Embryonic facial prominence (tissue), 1 donor: ENCODE measurements at regions not wholly inside any gene's neighbourhood (a gene's known extent, or its start where the extent isn't known, plus 50 kb on each side); places are given as distances from the start of the nearest gene placed in this dataset.
"Not testable (repeated sequence)": the region's sequence is repeated elsewhere in the genome, so short reads cannot be mapped to it uniquely, and the experiment has no call there.

Experiments used
- DNase-seq: peaks from one replicate; pipeline ENCODE4 v3.0.0-alpha.2; 2016; ENCODE audit errors: extremely low spot score

GRCh38 chr4:138622362-138622761, 380.2 kb upstream of the SLC7A11 start:
- DNase-seq = not testable (repeated sequence)

GRCh38 chr4:138616775-138617174, 374.6 kb upstream of the SLC7A11 start:
- DNase-seq = no peak

GRCh38 chr4:138614398-138615142, 372.4 kb upstream of the SLC7A11 start:
- no peak for DNase-seq

GRCh38 chr4:138612428-138612827, 370.3 kb upstream of the SLC7A11 start:
- DNase-seq = no peak

- DNase-seq = no peak
These were observed 369.6 kb upstream of the SLC7A11 start for GRCh38 chr4:138611721-138612120.

- no peak for DNase-seq
These were observed 368.9 kb upstream of the SLC7A11 start for GRCh38 chr4:138611017-138611416.

GRCh38 chr4:138609943-138610350, 367.8 kb upstream of the SLC7A11 start:
- no peak for DNase-seq

- DNase-seq = no peak
These were observed 362.4 kb upstream of the SLC7A11 start for GRCh38 chr4:138604556-138604955.

- DNase-seq = no peak
These were observed 360.5 kb upstream of the SLC7A11 start for GRCh38 chr4:138602664-138603063.

- no peak for DNase-seq
These were observed 357.8 kb upstream of the SLC7A11 start for GRCh38 chr4:138599965-138600364.

GRCh38 chr4:138598226-138598625, 356.1 kb upstream of the SLC7A11 start:
- DNase-seq = no peak

- no peak for DNase-seq
These were observed 354.7 kb upstream of the SLC7A11 start for GRCh38 chr4:138596896-138597295.

- DNase-seq = no peak
These were observed 353.7 kb upstream of the SLC7A11 start for GRCh38 chr4:138595731-138596460.

GRCh38 chr4:138595171-138595570, 353.0 kb upstream of the SLC7A11 start:
- DNase-seq = no peak

GRCh38 chr4:138592796-138593195, 350.6 kb upstream of the SLC7A11 start:
- DNase-seq = no peak

GRCh38 chr4:138591808-138592207, 349.7 kb upstream of the SLC7A11 start:
- DNase-seq = no peak

- no peak for DNase-seq
These were observed 346.4 kb upstream of the SLC7A11 start for GRCh38 chr4:138588501-138588900.

- no peak for DNase-seq
These were observed 337.0 kb upstream of the SLC7A11 start for GRCh38 chr4:138579146-138579545.

GRCh38 chr4:138577826-138578225, 335.7 kb upstream of the SLC7A11 start:
- DNase-seq = not testable (repeated sequence)

GRCh38 chr4:138577145-138577544, 335.0 kb upstream of the SLC7A11 start:
- DNase-seq = no peak

- DNase-seq = no peak
These were observed 334.5 kb upstream of the SLC7A11 start for GRCh38 chr4:138576684-138577083.

- no peak for DNase-seq
These were observed 331.1 kb upstream of the SLC7A11 start for GRCh38 chr4:138573246-138573645.

GRCh38 chr4:138572007-138572406, 329.9 kb upstream of the SLC7A11 start:
- no peak for DNase-seq
